Fibroblast of lung (primary cell): ENCODE measurements at regions not wholly inside any gene's neighbourhood (a gene's known extent, or its start where the extent isn't known, plus 50 kb on each side); places are given as distances from the start of the nearest gene placed in this dataset.

Source experiments
- CTCF ChIP-seq, 2 donors: IDR thresholded peaks in 1 of 2; conservative IDR thresholded peaks in 1 of 2; 1 replicate in 1 of 2; 2 replicates in 1 of 2; pipeline ENCODE4 v1.5.1; 2011 to 2012; ENCODE audit warnings: low read length in 2 of 2, control low read depth in 1 of 2, inconsistent platforms in 1 of 2, low read depth in 1 of 2, mild to moderate bottlenecking in 1 of 2
- EZH2 ChIP-seq: IDR thresholded peaks from 2 replicates; pipeline ENCODE4 v1.5.1; 2012; ENCODE audit warnings: low read length, control low read depth, mild to moderate bottlenecking; ENCODE audit errors: missing control alignments

GRCh38 chr18:55116863-55117262 is 157.6 kb upstream of the CCDC68 start:
- TF ChIP-seq CTCF (conservative IDR thresholded peaks at IDR 0.05 in 1 of 2, IDR thresholded peaks at IDR 0.05 in 1 of 2; ENCODE audit: low read depth in 1 of 2, low read length in 2 of 2) (no peak), EZH2 (no peak)
